Fibroblast of lung (primary cell): ENCODE measurements at regions not wholly inside any gene's neighbourhood (a gene's known extent, or its start where the extent isn't known, plus 50 kb on each side); places are given as distances from the start of the nearest gene placed in this dataset.

Experiments used
- EZH2 ChIP-seq: IDR thresholded peaks from 2 replicates; pipeline ENCODE4 v1.5.1; 2012; ENCODE audit warnings: low read length, control low read depth, mild to moderate bottlenecking; ENCODE audit errors: missing control alignments
- TF ChIP-seq, protein P1 (sequence below), 2 donors: IDR thresholded peaks in 1 of 2; conservative IDR thresholded peaks in 1 of 2; 1 replicate in 1 of 2; 2 replicates in 1 of 2; pipeline ENCODE4 v1.5.1; 2011 to 2012; ENCODE audit warnings: low read length in 2 of 2, control low read depth in 1 of 2, inconsistent platforms in 1 of 2, low read depth in 1 of 2, mild to moderate bottlenecking in 1 of 2

DNA sequence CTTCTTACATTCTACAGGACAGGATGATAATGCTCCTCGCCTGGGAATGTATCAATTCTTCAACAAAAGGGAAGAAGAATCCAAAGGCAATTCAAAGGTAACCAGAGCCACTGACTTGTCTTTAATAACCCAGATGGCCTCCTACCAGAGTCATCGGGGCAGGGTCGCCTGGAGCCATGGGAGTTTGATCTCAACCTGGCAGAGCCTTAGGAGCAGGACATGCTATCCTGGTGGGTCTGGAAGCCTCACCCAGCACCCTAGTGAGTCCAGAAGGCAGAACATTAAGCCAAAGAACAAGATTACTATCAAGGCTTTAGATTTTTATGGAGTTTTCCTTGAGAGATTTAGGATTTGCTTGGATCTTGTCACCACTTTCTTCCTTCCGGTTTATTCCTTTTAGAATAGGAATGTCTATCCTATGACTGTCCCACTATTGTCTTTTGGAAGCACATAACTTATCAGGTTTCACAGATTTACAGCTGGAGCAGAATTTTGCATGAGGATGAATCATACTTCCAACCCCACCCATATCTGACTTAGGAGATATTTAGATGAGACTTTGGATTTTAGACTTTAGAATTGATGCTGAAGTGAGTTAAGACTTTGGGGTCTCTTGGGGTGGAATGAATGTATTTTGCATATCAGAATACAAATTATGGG, 330.3 kb upstream of the GOLIM4 start:
- TF ChIP-seq, protein P1, sequence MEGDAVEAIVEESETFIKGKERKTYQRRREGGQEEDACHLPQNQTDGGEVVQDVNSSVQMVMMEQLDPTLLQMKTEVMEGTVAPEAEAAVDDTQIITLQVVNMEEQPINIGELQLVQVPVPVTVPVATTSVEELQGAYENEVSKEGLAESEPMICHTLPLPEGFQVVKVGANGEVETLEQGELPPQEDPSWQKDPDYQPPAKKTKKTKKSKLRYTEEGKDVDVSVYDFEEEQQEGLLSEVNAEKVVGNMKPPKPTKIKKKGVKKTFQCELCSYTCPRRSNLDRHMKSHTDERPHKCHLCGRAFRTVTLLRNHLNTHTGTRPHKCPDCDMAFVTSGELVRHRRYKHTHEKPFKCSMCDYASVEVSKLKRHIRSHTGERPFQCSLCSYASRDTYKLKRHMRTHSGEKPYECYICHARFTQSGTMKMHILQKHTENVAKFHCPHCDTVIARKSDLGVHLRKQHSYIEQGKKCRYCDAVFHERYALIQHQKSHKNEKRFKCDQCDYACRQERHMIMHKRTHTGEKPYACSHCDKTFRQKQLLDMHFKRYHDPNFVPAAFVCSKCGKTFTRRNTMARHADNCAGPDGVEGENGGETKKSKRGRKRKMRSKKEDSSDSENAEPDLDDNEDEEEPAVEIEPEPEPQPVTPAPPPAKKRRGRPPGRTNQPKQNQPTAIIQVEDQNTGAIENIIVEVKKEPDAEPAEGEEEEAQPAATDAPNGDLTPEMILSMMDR (conservative IDR thresholded peaks at IDR 0.05 in 1 of 2, IDR thresholded peaks at IDR 0.05 in 1 of 2; ENCODE audit: low read depth in 1 of 2, low read length in 2 of 2): no peak
- TF ChIP-seq EZH2: no peak
